ENCODE measurements at regions not wholly inside any gene's neighbourhood (a gene's known extent, or its start where the extent isn't known, plus 50 kb on each side); places are given as distances from the start of the nearest gene placed in this dataset.
A peak's percentile ranks its signal among the peaks of the same experiment; 100 is the strongest.

DNA sequence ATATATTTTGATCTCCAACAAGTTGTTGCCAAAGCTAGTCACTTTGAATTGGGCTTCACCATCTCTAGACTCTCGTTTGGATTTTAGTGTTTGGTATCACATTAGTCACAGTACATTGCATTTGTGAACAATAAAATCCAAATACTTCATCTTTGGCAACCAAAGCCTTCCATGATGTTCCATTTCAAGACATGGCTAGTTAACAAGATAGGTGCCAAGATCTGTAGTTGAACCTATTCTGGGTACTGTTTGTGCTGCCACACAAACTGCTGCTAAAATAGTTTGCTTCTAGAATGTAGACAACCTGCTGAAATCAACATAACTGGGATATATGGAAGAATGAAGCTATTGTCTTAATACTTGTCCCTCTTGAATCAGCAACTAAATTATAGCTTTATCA lies 207.5 kb downstream of the LRRC70 start:
- Histone ChIP-seq H3K9me2 (replicated peaks; ENCODE audit: insufficient read depth, low read length) (no peaks in the 10 kb centered on the region), H3K79me2 (ENCODE audit: low read length) (no peaks in the 10 kb centered on the region), H3F3A (ENCODE audit: insufficient read depth, low read length) (peaks cover 11% of the 10 kb centered on the region), H3K36me3 (replicated peaks; ENCODE audit: insufficient read depth, low read length) (no peaks in the 10 kb centered on the region), H3K9me3 (replicated peaks; ENCODE audit: insufficient read depth, low read length) (no peaks in the 10 kb centered on the region), H3K9ac (ENCODE audit: low read length) (no peak overlapping the region), H4K20me1 (ENCODE audit: insufficient read depth, low read length) (no peaks in the 10 kb centered on the region), H3K4me3 (ENCODE audit: low read length) (no peak overlapping the region), H3K27me3 (replicated peaks; ENCODE audit: insufficient read depth, low read length) (no peaks in the 10 kb centered on the region), H2AFZ (ENCODE audit: low read length) (no peak overlapping the region), H3K4me1 (ENCODE audit: low read length) (peaks cover 14% of the 10 kb centered on the region), H3K27ac (ENCODE audit: low read length) (no peak overlapping the region), H3K4me2 (ENCODE audit: low read depth, low read length) (no peak overlapping the region)
- TF ChIP-seq EZH2phosphoT487 (IDR thresholded peaks at IDR 0.05; ENCODE audit: low read length) (no peak), EZH2 (optimal IDR thresholded peaks at IDR 0.05; ENCODE audit: low read depth, low read length) (no peak)
- TF ChIP-seq, protein P1, sequence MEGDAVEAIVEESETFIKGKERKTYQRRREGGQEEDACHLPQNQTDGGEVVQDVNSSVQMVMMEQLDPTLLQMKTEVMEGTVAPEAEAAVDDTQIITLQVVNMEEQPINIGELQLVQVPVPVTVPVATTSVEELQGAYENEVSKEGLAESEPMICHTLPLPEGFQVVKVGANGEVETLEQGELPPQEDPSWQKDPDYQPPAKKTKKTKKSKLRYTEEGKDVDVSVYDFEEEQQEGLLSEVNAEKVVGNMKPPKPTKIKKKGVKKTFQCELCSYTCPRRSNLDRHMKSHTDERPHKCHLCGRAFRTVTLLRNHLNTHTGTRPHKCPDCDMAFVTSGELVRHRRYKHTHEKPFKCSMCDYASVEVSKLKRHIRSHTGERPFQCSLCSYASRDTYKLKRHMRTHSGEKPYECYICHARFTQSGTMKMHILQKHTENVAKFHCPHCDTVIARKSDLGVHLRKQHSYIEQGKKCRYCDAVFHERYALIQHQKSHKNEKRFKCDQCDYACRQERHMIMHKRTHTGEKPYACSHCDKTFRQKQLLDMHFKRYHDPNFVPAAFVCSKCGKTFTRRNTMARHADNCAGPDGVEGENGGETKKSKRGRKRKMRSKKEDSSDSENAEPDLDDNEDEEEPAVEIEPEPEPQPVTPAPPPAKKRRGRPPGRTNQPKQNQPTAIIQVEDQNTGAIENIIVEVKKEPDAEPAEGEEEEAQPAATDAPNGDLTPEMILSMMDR (IDR thresholded peaks at IDR 0.05; ENCODE audit: low read length) = no peak
- no peak for DNase-seq

DNA sequence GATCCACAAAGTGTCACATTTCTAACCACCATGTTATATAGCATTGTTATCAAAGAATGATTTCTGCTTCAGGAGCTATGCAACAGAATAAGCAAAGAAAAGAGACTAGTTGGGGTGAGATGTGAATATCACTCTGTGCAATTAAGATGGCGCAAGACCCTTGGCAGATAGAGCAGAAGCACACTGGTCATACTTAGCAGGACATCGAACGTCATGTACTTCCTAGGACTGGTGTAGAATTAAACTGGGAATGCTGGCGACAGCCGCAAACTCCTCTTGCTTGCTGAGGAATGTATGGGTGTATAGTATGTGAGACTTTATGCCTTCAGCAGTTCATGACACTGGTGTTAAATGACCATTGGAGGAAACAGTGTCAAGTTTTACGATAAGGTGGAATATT lies 207.0 kb downstream of the LRRC70 start:
- H3K27ac ChIP-seq (ENCODE audit: low read length) = no peak overlapping the region
- H3K4me1 ChIP-seq (ENCODE audit: low read length) = peaks cover 14% of the 10 kb centered on the region
- H2AFZ ChIP-seq (ENCODE audit: low read length) = no peak overlapping the region
- no peaks in the 10 kb centered on the region for H3K79me2 ChIP-seq (ENCODE audit: low read length)
- no peaks in the 10 kb centered on the region for H3K9me3 ChIP-seq (replicated peaks; ENCODE audit: insufficient read depth, low read length)
- no peak overlapping the region for H3K4me2 ChIP-seq (ENCODE audit: low read depth, low read length)
- H3K36me3 ChIP-seq (replicated peaks; ENCODE audit: insufficient read depth, low read length) = no peaks in the 10 kb centered on the region
- DNase-seq = no peak
- H3K27me3 ChIP-seq (replicated peaks; ENCODE audit: insufficient read depth, low read length) = no peaks in the 10 kb centered on the region
- no peak overlapping the region for H3K4me3 ChIP-seq (ENCODE audit: low read length)
- TF ChIP-seq, protein P1 (IDR thresholded peaks at IDR 0.05; ENCODE audit: low read length) = no peak
- TF ChIP-seq EZH2phosphoT487 (IDR thresholded peaks at IDR 0.05; ENCODE audit: low read length) = no peak
- no peak for TF ChIP-seq EZH2 (optimal IDR thresholded peaks at IDR 0.05; ENCODE audit: low read depth, low read length)
- no peak overlapping the region for H3K9ac ChIP-seq (ENCODE audit: low read length)
- no peaks in the 10 kb centered on the region for H4K20me1 ChIP-seq (ENCODE audit: insufficient read depth, low read length)
- H3K9me2 ChIP-seq (replicated peaks; ENCODE audit: insufficient read depth, low read length) = no peaks in the 10 kb centered on the region
- peaks cover 11% of the 10 kb centered on the region for H3F3A ChIP-seq (ENCODE audit: insufficient read depth, low read length)

GRCh38 chr5:62783374-62784057 lies 204.9 kb downstream of the LRRC70 start:
- H3K4me2 ChIP-seq (ENCODE audit: low read depth, low read length) = peak overlapping the region; percentile 92
- H3K4me3 ChIP-seq (ENCODE audit: low read length) = peak overlapping the region; percentile 57
- H2AFZ ChIP-seq (ENCODE audit: low read length) = peak overlapping the region; percentile 71
- TF ChIP-seq EZH2 (optimal IDR thresholded peaks at IDR 0.05; ENCODE audit: low read depth, low read length) = no peak
- no peak for TF ChIP-seq EZH2phosphoT487 (IDR thresholded peaks at IDR 0.05; ENCODE audit: low read length)
- TF ChIP-seq, protein P1 (IDR thresholded peaks at IDR 0.05; ENCODE audit: low read length) = no peak
- peak; percentile 82 for DNase-seq
- H3K4me1 ChIP-seq (ENCODE audit: low read length) = peaks cover 21% of the 10 kb centered on the region
- H4K20me1 ChIP-seq (ENCODE audit: insufficient read depth, low read length) = no peaks in the 10 kb centered on the region
- no peaks in the 10 kb centered on the region for H3K79me2 ChIP-seq (ENCODE audit: low read length)
- H3K9me3 ChIP-seq (replicated peaks; ENCODE audit: insufficient read depth, low read length) = no peaks in the 10 kb centered on the region
- peak overlapping the region; percentile 46 for H3K9ac ChIP-seq (ENCODE audit: low read length)
- no peaks in the 10 kb centered on the region for H3K36me3 ChIP-seq (replicated peaks; ENCODE audit: insufficient read depth, low read length)
- H3K9me2 ChIP-seq (replicated peaks; ENCODE audit: insufficient read depth, low read length) = no peaks in the 10 kb centered on the region
- peak overlapping the region; percentile 85; the same call in 1 of the 2 replicates for H3K27ac ChIP-seq (ENCODE audit: low read length)
- peaks cover 13% of the 10 kb centered on the region for H3F3A ChIP-seq (ENCODE audit: insufficient read depth, low read length)
- no peaks in the 10 kb centered on the region for H3K27me3 ChIP-seq (replicated peaks; ENCODE audit: insufficient read depth, low read length)
